Activated CD8-positive, alpha-beta T cell treated with anti-CD3 and anti-CD28 coated beads for 36 hours (primary cell): ENCODE measurements at regions not wholly inside any gene's neighbourhood (a gene's known extent, or its start where the extent isn't known, plus 50 kb on each side); places are given as distances from the start of the nearest gene placed in this dataset.

Experiments used
- ATAC-seq: fragments of 200-7000 bp; cut with Tn5 transposase; one replicate; pipeline ENCODE4 v1.10.0; 2021; ENCODE audit warnings: mild to moderate bottlenecking, moderate library complexity
- CTCF ChIA-PET: fragments of 350-600 bp; sonication (Branson Sonifier 250); formaldehyde crosslinking; loops from one replicate; lab custom pipeline; 2021; ENCODE audit warnings: antibody characterized with exemption; lab: Charles Lee
- POLR2A ChIA-PET: fragments of 350-600 bp; sonication (Branson Sonifier 250); formaldehyde crosslinking; loops from one replicate; lab custom pipeline; 2021; ENCODE audit warnings: antibody characterized with exemption; lab: Charles Lee
- DNase-seq: peaks from one replicate; pipeline ENCODE4 v3.0.0-alpha.2; 2020
- H3K27ac Mint-ChIP-seq: one replicate; pipeline ENCODE4 v1.8.0; 2021; ENCODE audit warnings: mild to moderate bottlenecking, mixed read lengths
- H3K27me3 Mint-ChIP-seq: one replicate; pipeline ENCODE4 v1.8.0; 2021; ENCODE audit warnings: mixed read lengths
- H3K36me3 Mint-ChIP-seq: one replicate; pipeline ENCODE4 v1.8.0; 2021; ENCODE audit warnings: low read depth, mixed read lengths
- H3K4me1 Mint-ChIP-seq: one replicate; pipeline ENCODE4 v1.8.0; 2021; ENCODE audit warnings: low read depth, mixed read lengths
- H3K4me3 Mint-ChIP-seq: one replicate; pipeline ENCODE4 v1.8.0; 2021; ENCODE audit warnings: mild to moderate bottlenecking, moderate library complexity, mixed read lengths
- H3K9me3 Mint-ChIP-seq: one replicate; pipeline ENCODE4 v1.8.0; 2021; ENCODE audit warnings: mixed read lengths
- CTCF ChIP-seq: fragments of 200-600 bp; IDR thresholded peaks from one replicate; pipeline ENCODE4 v1.8.0; 2022; ENCODE audit warnings: antibody characterized with exemption, mild to moderate bottlenecking
- intact Hi-C: fragments of 100-400 bp; cut with micrococcal nuclease; formaldehyde crosslinking; loops from one replicate; pipeline ENCODE4 v1.10.0; 2022

DNA sequence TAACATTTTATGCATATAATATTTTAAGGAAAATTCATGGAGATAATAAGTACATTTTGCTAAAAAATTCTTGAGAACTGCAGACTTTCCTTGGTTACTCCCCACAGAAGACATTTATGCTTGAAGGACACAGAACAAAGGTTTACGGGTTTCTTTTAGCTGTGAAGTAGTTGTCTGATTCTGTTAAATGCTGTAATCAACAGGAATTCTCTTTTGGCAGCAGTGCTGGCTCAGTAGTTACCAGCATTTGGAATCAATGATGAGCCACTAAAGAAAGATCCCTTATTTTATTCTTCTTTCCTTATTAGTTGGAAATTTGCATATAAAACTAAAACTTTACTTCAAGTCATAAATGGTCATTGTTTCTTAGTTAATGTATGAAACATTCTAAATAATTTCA is 199.3 kb upstream of the FAT4 start:
- intact Hi-C loops: no loop called here
- Mint-ChIP-seq H3K4me3 (no peak overlapping the region), H3K4me1 (no peaks in the 10 kb centered on the region), H3K27ac (no peak overlapping the region), H3K36me3 (no peaks in the 10 kb centered on the region), H3K9me3 (no peaks in the 10 kb centered on the region), H3K27me3 (no peaks in the 10 kb centered on the region)
- CTCF ChIA-PET: no interaction called here
- POLR2A ChIA-PET: no interaction called here
- ATAC-seq (no peak), DNase-seq (no peak)
- no peak for TF ChIP-seq CTCF

DNA sequence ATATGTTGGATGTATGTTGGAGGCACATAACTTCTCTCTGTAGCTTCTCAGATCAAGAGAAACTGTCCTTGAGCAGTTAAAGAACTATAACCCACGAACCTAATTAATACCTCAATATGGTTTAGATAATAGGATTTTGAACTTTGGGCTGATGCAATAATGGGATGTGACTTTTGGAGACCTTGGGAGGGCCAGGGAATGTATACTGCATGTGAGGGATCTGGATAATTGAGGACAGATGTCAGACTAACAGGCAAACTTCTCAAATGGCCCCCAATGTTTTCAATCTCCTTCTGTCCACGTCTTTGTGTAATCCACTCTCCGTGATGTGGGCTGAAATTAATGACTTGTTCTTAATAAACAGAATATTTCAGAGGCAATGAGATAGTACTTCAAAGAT is 202.2 kb upstream of the FAT4 start:
- H3K27me3 Mint-ChIP-seq: no peaks in the 10 kb centered on the region
- intact Hi-C loops: no loop called here
- DNase-seq (no peak), ATAC-seq (no peak)
- no peaks in the 10 kb centered on the region for H3K36me3 Mint-ChIP-seq
- no peak for TF ChIP-seq CTCF
- no peak overlapping the region for H3K27ac Mint-ChIP-seq
- no peaks in the 10 kb centered on the region for H3K4me1 Mint-ChIP-seq
- H3K4me3 Mint-ChIP-seq: no peak overlapping the region
- CTCF ChIA-PET: no interaction called here
- no peaks in the 10 kb centered on the region for H3K9me3 Mint-ChIP-seq
- POLR2A ChIA-PET: no interaction called here

DNA sequence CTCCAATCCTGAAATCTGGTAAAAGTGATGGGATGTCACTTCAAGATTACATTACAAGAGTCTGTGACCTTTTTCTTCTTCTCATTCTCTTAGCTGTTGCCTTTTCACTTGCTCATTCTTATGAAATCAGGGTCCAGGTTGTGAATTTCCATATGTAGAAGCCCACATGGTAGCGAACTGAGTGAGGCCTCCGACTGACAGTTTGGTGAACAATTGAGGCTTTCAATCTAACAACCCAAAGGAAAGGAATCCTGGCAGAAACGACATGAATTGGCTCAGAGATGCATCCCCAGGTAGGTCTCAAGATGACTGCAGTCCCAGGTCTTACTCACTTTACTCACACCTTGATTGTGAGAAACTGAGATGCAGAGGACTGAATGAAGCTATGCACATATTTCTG is 203.4 kb upstream of the FAT4 start:
- H3K27ac Mint-ChIP-seq: no peak overlapping the region
- no peak for DNase-seq

DNA sequence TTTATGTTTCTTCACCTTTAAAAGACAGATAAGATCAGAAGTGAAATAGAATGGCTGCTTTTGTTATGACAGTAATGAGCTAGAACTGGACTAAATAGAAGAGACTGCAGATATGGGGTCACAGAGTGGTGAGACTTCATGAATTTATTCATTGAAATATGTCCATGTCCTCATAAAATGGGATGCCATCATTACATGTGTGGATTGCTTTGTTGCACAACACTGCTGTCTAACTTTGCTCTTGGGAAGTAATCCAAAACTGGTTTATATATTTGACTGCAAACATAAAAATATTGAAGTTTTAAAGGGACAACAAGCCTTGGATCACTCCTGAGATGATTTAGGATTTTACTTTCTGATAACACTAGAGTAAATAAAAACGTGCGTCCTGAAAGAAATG is 209.2 kb upstream of the FAT4 start:
- Mint-ChIP-seq H3K27ac (no peak overlapping the region), H3K27me3 (no peaks in the 10 kb centered on the region), H3K9me3 (no peaks in the 10 kb centered on the region), H3K36me3 (no peaks in the 10 kb centered on the region), H3K4me3 (no peak overlapping the region), H3K4me1 (no peaks in the 10 kb centered on the region)
- intact Hi-C loops: no loop called here
- no peak for ATAC-seq
- ChIA-PET POLR2A (no interaction called here), CTCF (no interaction called here)
- TF ChIP-seq CTCF: no peak
- no peak for DNase-seq

More for the DNA sequence above, 203.4 kb upstream of the FAT4 start:
- no peak for ATAC-seq
- ChIA-PET CTCF (no interaction called here), POLR2A (no interaction called here)
- no peak for TF ChIP-seq CTCF
- Mint-ChIP-seq H3K27me3 (no peaks in the 10 kb centered on the region), H3K4me1 (no peaks in the 10 kb centered on the region), H3K9me3 (no peaks in the 10 kb centered on the region), H3K36me3 (no peaks in the 10 kb centered on the region), H3K4me3 (no peak overlapping the region)
- intact Hi-C loops: no loop called here

GRCh38 chr4:125104616-125105015 is 210.1 kb upstream of the FAT4 start:
- no peak for TF ChIP-seq CTCF
- Mint-ChIP-seq H3K36me3 (no peaks in the 10 kb centered on the region), H3K9me3 (no peaks in the 10 kb centered on the region), H3K4me3 (no peak overlapping the region), H3K4me1 (no peaks in the 10 kb centered on the region), H3K27ac (no peak overlapping the region), H3K27me3 (no peaks in the 10 kb centered on the region)
- POLR2A ChIA-PET: no interaction called here
- CTCF ChIA-PET: no interaction called here
- intact Hi-C loops: no loop called here
- ATAC-seq (no peak), DNase-seq (no peak)
